Sigmoid colon (tissue), 6 donors: ENCODE measurements at regions not wholly inside any gene's neighbourhood (a gene's known extent, or its start where the extent isn't known, plus 50 kb on each side); places are given as distances from the start of the nearest gene placed in this dataset.

Experiments used
- DNase-seq: peaks from one replicate; pipeline ENCODE4 v3.0.0-alpha.2; 2019
- H3K27ac ChIP-seq, 4 donors: fragments of 200-600 bp; sonication (generic); one replicate each; pipeline ENCODE4 v1.5.1; 2016 to 2019; ENCODE audit warnings: mild to moderate bottlenecking in 1 of 4
- H3K27me3 ChIP-seq, 3 donors: fragments of 200-600 bp; sonication (generic); one replicate each; pipeline ENCODE4 v1.5.1; 2019; ENCODE audit warnings: mild to moderate bottlenecking in 1 of 3
- H3K36me3 ChIP-seq, 4 donors: fragments of 200-600 bp; sonication (generic); one replicate each; pipeline ENCODE4 v1.5.1; 2016 to 2019
- H3K4me1 ChIP-seq, 4 donors: fragments of 200-600 bp; sonication (generic); one replicate each; pipeline ENCODE4 v1.5.1; 2017 to 2019
- H3K4me3 ChIP-seq, 4 donors: fragments of 200-600 bp; sonication (generic); one replicate each; pipeline ENCODE4 v1.5.1; 2017 to 2019; ENCODE audit warnings: mild to moderate bottlenecking in 2 of 4, moderate library complexity in 1 of 4
- H3K9me3 ChIP-seq, 4 donors: fragments of 200-600 bp in 3 of 4; sonication (generic) in 3 of 4; one replicate each; pipeline versions ENCODE4 v1.5.1 to v1.6.1; 2013 to 2019
- CTCF ChIP-seq, 4 experiments: fragments of 450-650 bp in 3 of 4; fragments of 200-600 bp in 1 of 4; IDR thresholded peaks; one replicate each; pipeline ENCODE4 v1.5.1; 2016 to 2019; ENCODE audit warnings: antibody characterized with exemption in 4 of 4, mild to moderate bottlenecking in 3 of 4, moderate library complexity in 2 of 4
- EP300 ChIP-seq, 4 donors: sonication (generic); formaldehyde crosslinking; IDR thresholded peaks; one replicate each; pipeline ENCODE4 v1.6.1; 2017; ENCODE audit warnings: antibody characterized with exemption in 4 of 4
- POLR2A ChIP-seq, 2 donors: fragments of 450-650 bp; IDR thresholded peaks; one replicate each; pipeline ENCODE4 v1.6.1; 2016; ENCODE audit warnings: antibody characterized with exemption in 2 of 2, mild to moderate bottlenecking in 2 of 2, moderate library complexity in 2 of 2
- POLR2AphosphoS5 ChIP-seq, 4 donors: sonication (generic); formaldehyde crosslinking; IDR thresholded peaks; one replicate each; pipeline ENCODE4 v1.6.1; 2017; ENCODE audit warnings: antibody characterized with exemption in 4 of 4
- WGBS, 2 donors: extraction: QIAGEN DNeasy Blood & Tissue Kit; methylation state at CpG; one replicate each; pipeline ENCODE4 v1.1.7; 2013; 5-methylcytosine and 5-hydroxymethylcytosine counted together
- intact Hi-C: fragments of 100-400 bp; cut with DNase I; formaldehyde crosslinking; loops from one replicate; pipeline ENCODE4 v1.15.1; 2023
- donor health status: healthy with polysubstance abuse.
- donor health status: healthy.

GRCh38 chr11:45385844-45386243 is 99.7 kb upstream of the SYT13 start:
- TF ChIP-seq CTCF (IDR thresholded peaks at IDR 0.05), result no peak
- TF ChIP-seq POLR2AphosphoS5 (IDR thresholded peaks at IDR 0.05), result no peak
- TF ChIP-seq POLR2A (IDR thresholded peaks at IDR 0.05), result no peak
- no peak for TF ChIP-seq EP300 (IDR thresholded peaks at IDR 0.05)
- no peaks in the 10 kb centered on the region for H3K4me1 ChIP-seq
- H3K27ac ChIP-seq, result no peak overlapping the region
- WGBS, 2 donors, result 37 to 40% methylated on average over 5 of the region's 5 CpGs
- intact Hi-C loops, result no loop called here
- no peak for DNase-seq
- no peak overlapping the region for H3K4me3 ChIP-seq
- H3K27me3 ChIP-seq, result peaks cover 0 to 8% (median 3%) of the 10 kb centered on the region in 3 donors
- H3K9me3 ChIP-seq, result no peaks in the 10 kb centered on the region
- H3K36me3 ChIP-seq, result no peaks in the 10 kb centered on the region

DNA sequence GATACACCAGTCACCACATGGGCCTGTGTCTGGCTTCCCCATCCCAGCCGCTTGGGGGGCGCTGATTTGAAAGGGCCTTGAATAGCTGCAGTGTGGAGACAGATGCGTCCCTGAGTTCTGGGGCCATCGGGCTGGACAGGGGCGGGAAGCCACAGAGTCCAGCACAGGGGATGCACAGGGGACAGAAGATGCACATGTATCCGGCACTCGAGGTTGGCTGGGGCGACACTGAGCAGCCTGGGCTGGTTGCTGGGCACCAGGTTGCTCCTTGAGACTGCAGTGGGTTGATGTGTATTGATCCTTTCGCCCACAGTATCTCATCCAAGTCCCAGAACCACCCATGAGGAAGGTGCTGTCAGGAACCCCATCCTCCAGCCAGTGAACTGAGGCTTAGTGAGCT is 99.3 kb upstream of the SYT13 start:
- no peak for DNase-seq
- 81 to 83% methylated on average over 9 of the region's 9 CpGs for WGBS, 2 donors
- Histone ChIP-seq H3K36me3 (no peaks in the 10 kb centered on the region), H3K27ac (no peak overlapping the region), H3K4me1 (no peaks in the 10 kb centered on the region), H3K9me3 (no peaks in the 10 kb centered on the region), H3K4me3 (no peak overlapping the region), H3K27me3 (peaks cover 0 to 10% (median 3%) of the 10 kb centered on the region in 3 donors)
- TF ChIP-seq POLR2A (IDR thresholded peaks at IDR 0.05) (no peak), CTCF (IDR thresholded peaks at IDR 0.05) (no peak), EP300 (IDR thresholded peaks at IDR 0.05) (no peak), POLR2AphosphoS5 (IDR thresholded peaks at IDR 0.05) (no peak)
- intact Hi-C loops, result no loop called here

DNA sequence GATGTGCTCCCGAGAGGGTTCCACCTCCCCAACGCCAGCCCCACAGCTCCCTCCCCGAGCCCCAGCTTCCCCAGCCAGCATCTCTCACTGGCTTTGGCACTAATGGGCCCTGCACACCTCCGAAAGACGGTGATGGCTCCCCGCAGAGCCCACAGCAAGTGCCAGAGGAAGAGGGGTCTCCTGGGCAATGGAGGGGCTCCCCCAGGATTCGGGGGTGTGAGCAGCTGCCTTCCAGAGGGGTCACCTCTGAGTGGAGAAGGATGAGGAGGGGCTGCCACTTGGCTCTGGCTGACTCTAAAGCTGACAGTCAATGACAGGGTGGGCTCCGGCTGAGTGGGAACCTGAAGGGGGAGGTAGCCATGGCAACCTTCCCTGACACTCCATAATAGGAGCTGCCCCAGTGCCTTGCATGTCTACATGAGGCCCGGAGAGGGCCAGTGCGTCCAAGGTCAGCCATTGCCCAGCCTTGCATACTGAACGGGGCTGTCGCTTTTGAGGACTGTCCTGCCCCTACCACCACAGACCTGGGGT is 98.6 kb upstream of the SYT13 start:
- H3K4me3 ChIP-seq, result no peak overlapping the region
- 41 to 57% methylated on average over 12 of the region's 12 CpGs for WGBS, 2 donors
- peaks cover 0 to 10% (median 3%) of the 10 kb centered on the region in 3 donors for H3K27me3 ChIP-seq
- intact Hi-C loops, result no loop called here
- TF ChIP-seq CTCF (IDR thresholded peaks at IDR 0.05), result no peak
- H3K27ac ChIP-seq, result no peak overlapping the region
- DNase-seq, result no peak
- no peaks in the 10 kb centered on the region for H3K36me3 ChIP-seq
- H3K9me3 ChIP-seq, result no peaks in the 10 kb centered on the region
- no peaks in the 10 kb centered on the region for H3K4me1 ChIP-seq

DNA sequence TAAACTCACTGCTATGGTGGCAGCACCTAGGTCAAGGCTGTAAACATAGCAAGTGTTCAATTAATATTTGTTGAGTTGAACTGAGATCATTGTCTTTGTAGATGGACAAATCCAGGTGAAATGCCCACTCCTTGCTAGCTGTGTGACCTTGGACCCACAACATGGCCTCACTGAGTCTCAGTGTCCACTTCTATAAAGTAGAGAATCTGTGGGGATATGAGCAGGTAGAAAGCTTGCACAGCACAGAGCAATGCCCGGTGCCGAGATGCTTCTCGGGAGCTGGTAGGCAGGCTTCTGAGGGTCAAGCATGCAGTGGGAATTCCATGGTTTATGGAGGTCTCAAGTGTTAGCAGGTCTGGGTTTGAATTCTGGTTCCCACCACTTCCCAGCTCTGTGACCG is 97.9 kb upstream of the SYT13 start:
- intact Hi-C loops, result no loop called here
- Histone ChIP-seq H3K27me3 (peaks cover 0 to 10% (median 3%) of the 10 kb centered on the region in 3 donors), H3K4me1 (no peaks in the 10 kb centered on the region), H3K36me3 (no peaks in the 10 kb centered on the region), H3K27ac (no peak overlapping the region), H3K9me3 (no peaks in the 10 kb centered on the region), H3K4me3 (no peak overlapping the region)
- no peak for DNase-seq
- no peak for TF ChIP-seq POLR2AphosphoS5 (IDR thresholded peaks at IDR 0.05)
- TF ChIP-seq POLR2A (IDR thresholded peaks at IDR 0.05), result no peak
- TF ChIP-seq CTCF (IDR thresholded peaks at IDR 0.05), result no peak
- TF ChIP-seq EP300 (IDR thresholded peaks at IDR 0.05), result no peak
- 51 to 76% methylated on average over 4 of the region's 4 CpGs for WGBS, 2 donors

- H3K27ac ChIP-seq, result no peak overlapping the region
- no peaks in the 10 kb centered on the region for H3K4me1 ChIP-seq
- no peaks in the 10 kb centered on the region for H3K9me3 ChIP-seq
- intact Hi-C loops, result no loop called here
- 33 to 65% methylated on average over 6 of the region's 6 CpGs for WGBS, 2 donors
- H3K36me3 ChIP-seq, result no peaks in the 10 kb centered on the region
- H3K4me3 ChIP-seq, result no peak overlapping the region
- no peak for DNase-seq
- TF ChIP-seq CTCF (IDR thresholded peaks at IDR 0.05) (no peak), POLR2A (IDR thresholded peaks at IDR 0.05) (no peak), POLR2AphosphoS5 (IDR thresholded peaks at IDR 0.05) (no peak), EP300 (IDR thresholded peaks at IDR 0.05) (no peak)
- H3K27me3 ChIP-seq, result peaks cover 0 to 10% (median 3%) of the 10 kb centered on the region in 3 donors
Observed at GRCh38 chr11:45383224-45383623, 97.1 kb upstream of the SYT13 start.
